Midbrain (tissue), 1 donor: ENCODE measurements at regions not wholly inside any gene's neighbourhood (a gene's known extent, or its start where the extent isn't known, plus 50 kb on each side); places are given as distances from the start of the nearest gene placed in this dataset.

ENCODE experiments used
- DNase-seq: peaks from one replicate; lab custom pipeline; 2025; lab: John Stamatoyannopoulos, UW

DNA sequence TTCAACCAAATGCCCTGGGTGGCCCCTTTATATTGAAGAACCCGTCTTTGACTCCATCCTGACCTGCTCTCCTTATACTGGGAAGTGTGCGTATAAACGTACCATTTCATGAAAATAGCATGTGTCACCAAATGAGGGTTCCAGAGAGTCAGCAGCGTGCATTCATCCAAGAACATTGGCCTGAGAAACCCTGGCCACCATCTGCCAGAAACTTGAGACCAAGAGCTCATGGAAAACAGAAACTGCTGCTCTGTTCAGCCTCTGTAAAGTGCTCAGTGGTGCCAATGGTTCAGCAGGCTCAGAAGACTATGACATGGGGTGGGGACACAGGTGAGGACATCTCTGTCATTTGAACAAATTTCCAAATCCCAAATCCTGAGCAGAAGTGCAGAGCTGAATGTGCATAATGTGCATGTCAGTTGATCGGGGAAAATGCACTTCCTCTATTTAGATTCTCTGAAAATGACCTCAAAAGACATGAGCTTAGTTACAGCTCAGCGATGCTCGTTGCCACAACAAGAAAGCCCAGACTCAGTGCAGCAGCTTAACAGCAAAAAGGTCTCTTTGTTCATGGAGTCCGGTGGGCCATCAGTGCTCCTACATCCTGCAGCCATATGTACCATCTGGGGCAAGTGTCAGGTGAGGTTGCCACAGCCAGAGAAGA lies 176.1 kb downstream of the ATPSCKMT start:
- DNase-seq, result no peak

GRCh38 chr5:10069637-10070313 lies 179.9 kb downstream of the ATPSCKMT start:
- DNase-seq, result no peak

- no peak for DNase-seq
Measured at GRCh38 chr5:10065428-10066000, 184.2 kb downstream of the ATPSCKMT start.

DNA sequence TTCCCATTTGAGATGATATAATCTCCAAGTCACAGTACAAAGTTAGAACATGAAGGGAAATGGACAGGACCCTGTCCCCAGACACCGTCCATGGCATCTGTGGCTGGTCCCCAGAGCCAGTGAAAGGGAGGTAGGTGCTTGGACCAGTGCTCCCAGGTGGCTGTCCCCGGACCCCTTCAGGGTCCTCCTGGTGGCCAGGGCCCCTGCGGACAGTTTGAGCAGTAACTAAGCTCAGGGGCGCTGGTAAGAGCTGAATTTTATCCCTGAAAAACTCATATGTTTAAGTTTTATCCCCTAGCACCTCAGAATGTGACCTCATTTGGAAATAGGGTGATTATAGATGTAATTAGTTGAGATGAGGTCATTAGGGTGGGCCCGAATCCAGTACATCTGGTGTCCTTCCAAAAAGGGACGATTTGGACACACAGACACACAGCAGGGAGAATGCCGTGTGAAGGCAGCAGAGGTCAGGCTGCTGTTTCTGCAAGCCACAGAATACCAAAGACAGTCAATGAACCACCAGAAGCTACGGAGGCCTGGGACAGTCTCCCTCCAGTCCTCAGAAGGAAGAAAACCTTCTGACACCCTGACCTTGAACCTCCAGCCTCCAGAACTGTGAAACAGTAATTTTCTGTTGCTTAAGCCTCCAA lies 185.0 kb downstream of the ATPSCKMT start:
- no peak for DNase-seq

GRCh38 chr5:10063997-10064396 lies 185.7 kb downstream of the ATPSCKMT start:
- DNase-seq, result no peak

- no peak for DNase-seq
Measured at GRCh38 chr5:10059980-10060379, 189.7 kb downstream of the ATPSCKMT start.

GRCh38 chr5:10059556-10059955 lies 190.1 kb downstream of the ATPSCKMT start:
- DNase-seq, result no peak

GRCh38 chr5:10057356-10057755 lies 192.3 kb downstream of the ATPSCKMT start:
- no peak for DNase-seq

DNA sequence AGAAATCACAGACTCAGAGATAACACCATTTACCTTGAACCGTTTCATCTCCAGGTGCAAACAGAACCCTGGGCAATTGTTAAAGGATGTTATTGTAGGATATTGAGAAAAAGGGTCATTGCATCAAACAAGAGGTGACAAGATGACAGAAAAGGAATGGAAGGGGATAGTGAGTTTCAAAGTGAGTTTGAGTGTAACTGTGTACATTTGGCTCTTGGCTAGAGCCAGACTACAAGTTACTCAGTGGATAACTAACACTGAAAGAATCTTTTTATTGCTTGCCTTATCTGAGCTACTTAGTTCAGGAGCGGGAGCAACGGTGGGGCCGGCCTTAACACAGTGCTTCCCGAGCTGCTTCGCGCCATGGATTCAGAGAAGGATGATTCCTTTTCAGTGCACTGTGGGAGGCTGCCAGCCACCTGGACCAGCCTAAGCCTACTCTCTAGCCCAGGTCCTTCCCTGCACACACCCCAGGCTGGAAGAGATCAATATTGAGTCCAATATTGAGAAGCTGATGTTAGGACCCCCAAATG lies 193.4 kb downstream of the ATPSCKMT start:
- no peak for DNase-seq

DNA sequence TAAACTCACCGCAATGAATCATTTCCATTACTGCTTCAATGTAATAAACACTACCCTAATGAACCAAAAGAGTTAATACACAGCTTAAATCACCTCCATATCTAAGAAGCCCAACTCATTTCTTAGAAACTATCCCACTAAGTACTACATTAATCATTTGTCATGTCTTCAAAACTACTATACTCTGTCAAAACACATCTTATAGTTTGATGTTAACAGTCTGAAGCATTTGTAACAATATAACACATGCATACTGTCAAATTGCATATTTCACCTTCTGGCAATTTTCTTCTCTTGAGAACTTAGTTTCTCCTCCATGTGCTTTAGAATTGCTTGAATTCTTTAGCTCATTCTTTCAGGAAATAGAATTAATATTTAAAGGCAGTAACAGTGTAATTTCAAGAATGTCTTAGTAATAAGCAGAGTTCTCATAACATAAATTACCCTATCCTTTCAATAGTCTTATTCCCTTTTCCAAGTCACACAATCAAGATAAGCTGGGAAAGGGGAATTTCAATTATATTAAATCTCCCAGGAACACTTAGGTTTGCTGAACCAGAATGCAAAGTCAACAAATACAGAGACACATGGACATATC lies 199.7 kb downstream of the ATPSCKMT start:
- DNase-seq, result no peak

- no peak for DNase-seq
Measured at GRCh38 chr5:10046676-10047075, 203.0 kb downstream of the ATPSCKMT start.

DNA sequence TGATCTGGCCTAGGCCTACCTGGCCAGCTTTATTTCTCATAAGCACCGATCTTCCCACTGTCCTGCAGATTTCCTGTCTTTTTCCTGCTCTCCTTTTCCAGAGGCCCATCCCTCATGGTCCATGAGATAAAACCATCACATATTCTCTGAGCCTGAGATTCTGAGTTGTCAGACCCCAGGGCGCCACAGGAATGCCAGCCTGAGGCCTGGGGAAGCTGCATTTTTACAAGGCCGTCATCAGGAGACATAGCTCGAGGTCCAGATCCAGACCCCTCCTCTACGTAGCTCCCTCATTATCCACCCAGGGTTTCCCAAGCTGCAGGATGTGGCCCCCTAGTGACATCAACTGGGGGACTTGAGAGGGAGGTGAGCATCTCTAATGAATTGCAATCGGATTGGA lies 204.3 kb downstream of the ATPSCKMT start:
- DNase-seq, result no peak

DNA sequence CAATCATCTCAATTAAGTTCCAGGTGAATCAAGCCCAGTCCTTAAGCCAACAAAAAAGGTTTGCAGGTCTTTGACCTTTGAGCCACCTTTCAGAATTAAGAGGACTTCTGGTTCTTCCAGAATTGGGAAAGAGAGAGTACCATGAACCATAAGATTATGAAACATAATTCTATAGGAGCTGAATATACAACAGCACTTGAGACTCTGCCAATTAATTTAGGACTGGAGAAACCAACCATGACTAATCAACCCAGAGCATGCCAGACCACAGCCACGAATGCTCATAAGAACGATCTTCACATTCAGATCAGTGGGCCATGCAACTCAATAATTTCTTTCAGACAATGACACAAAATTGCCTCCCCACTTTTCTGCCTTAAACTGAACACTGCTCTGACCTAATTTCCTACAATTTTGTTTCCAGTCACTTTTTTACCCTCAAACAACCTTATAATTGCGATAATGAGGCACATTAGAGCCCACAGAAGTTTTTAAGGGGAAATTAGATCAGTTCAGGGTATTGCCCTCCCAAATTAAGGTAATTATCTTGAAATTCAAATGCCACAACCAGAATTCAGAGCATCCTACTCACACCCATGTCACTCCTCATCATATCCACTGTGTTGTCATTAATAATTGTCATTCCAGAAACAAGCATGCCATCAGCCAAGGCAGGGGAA lies 213.4 kb downstream of the ATPSCKMT start:
- DNase-seq, result no peak

DNA sequence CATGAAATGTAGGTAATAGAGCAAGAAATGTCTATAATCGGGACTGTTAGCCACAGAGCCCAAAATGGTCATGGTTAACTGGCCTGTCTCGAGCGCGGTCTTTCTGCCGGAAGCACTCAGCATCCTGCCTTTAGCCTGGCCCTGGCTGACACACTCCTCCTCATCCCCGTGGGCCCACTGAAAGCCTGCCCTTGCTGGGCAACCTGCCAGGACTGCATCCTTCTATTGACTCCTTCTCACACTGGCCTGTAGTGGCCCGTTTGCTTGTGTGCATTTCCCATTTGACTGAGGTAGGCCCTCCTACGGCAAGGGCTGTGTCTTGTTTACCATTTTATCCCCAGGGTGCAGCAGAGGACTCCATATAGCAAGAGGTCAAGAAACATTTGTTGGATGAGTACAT lies 215.7 kb downstream of the ATPSCKMT start:
- DNase-seq, result no peak

DNA sequence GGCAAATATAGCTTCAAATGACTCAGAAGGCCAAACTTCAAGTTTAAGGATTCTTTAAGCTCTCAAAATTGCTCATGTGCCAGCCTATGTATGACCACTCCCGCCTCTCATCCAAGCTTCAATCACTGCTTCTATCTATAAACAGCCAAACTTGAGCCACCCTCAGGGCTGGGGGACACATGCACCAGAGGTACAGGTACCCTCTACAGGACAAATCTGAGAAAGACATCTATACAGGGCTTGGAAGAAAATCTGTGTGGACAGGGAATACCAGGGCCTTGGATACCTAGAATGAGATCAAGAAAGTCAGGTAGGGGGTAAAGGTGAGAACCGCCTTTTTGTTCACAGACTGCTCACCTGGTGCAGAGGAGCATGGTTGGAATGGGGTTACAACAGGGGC lies 217.9 kb downstream of the ATPSCKMT start:
- no peak for DNase-seq

GRCh38 chr5:10030219-10030831 lies 219.4 kb downstream of the ATPSCKMT start:
- DNase-seq, result no peak

GRCh38 chr5:10023494-10023893 lies 226.2 kb downstream of the ATPSCKMT start:
- no peak for DNase-seq

- DNase-seq, result no peak
Measured at GRCh38 chr5:10021248-10021647, 228.4 kb downstream of the ATPSCKMT start.

DNA sequence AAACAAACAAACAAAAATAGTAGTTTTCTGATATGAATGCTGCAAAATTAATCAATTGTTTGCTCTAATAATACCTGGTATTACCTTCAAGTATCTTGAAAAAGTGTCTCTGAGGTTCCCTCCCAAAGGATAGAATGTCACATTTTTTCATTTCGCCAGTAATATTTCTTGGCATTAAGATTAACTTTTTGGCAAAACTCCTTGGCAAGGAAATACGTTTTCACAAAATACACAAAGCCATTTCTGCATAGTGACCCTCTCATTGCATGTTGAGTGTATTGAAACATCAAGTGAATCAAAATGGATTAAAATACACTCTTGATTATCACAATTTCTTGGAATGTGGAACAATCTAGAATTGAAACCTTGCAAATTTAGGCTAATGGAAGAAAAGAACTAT lies 230.5 kb downstream of the ATPSCKMT start:
- no peak for DNase-seq

GRCh38 chr5:10018201-10019069 lies 231.3 kb downstream of the ATPSCKMT start:
- no peak for DNase-seq
